Astrocyte (in vitro differentiated cells and primary cell): ENCODE measurements at regions not wholly inside any gene's neighbourhood (a gene's known extent, or its start where the extent isn't known, plus 50 kb on each side); places are given as distances from the start of the nearest gene placed in this dataset.

Experiments used
- DNase-seq: peaks from one replicate; pipeline ENCODE4 v3.0.0-alpha.2; 2010; ENCODE audit warnings: low read depth
- FAIRE-seq: peaks from 2 replicates; lab custom pipeline; 2011; peaks lifted over from hg19 to GRCh38; lab: Jason Lieb, UNC
- H2AFZ ChIP-seq: 2 replicates; pipeline ENCODE4 v1.6.0; 2012; ENCODE audit warnings: low read depth, low read length, inconsistent platforms
- H3K27ac ChIP-seq: 2 replicates; pipeline ENCODE4 v1.5.1; 2011; ENCODE audit warnings: low read depth, low read length, inconsistent platforms
- H3K27me3 ChIP-seq: 2 replicates; pipeline ENCODE4 v1.6.0; 2011; ENCODE audit warnings: low read length, inconsistent platforms; ENCODE audit not compliant: insufficient read depth
- H3K36me3 ChIP-seq: 2 replicates; pipeline ENCODE4 v1.5.1; 2011; ENCODE audit warnings: low read length, inconsistent platforms; ENCODE audit not compliant: insufficient read depth
- H3K4me1 ChIP-seq: 2 replicates; pipeline ENCODE4 v1.5.1; 2011; ENCODE audit warnings: low read length, inconsistent platforms; ENCODE audit not compliant: insufficient read depth
- H3K4me2 ChIP-seq: 2 replicates; pipeline ENCODE4 v1.6.0; 2012; ENCODE audit warnings: low read length, inconsistent platforms
- H3K4me3 ChIP-seq: 2 replicates; pipeline ENCODE4 v1.5.1; 2011; ENCODE audit warnings: low read depth, mild to moderate bottlenecking, low read length, inconsistent platforms; ENCODE audit not compliant: insufficient read depth
- H3K79me2 ChIP-seq: 2 replicates; pipeline ENCODE4 v1.6.0; 2012; ENCODE audit warnings: mild to moderate bottlenecking, low read length, inconsistent platforms; ENCODE audit not compliant: insufficient read depth
- H3K9ac ChIP-seq: 2 replicates; pipeline ENCODE4 v1.6.0; 2012; ENCODE audit warnings: mild to moderate bottlenecking, low read length, inconsistent platforms
- H3K9me3 ChIP-seq: 2 replicates; pipeline ENCODE4 v1.5.1; 2012; ENCODE audit warnings: low read depth, mild to moderate bottlenecking, low read length, inconsistent platforms; ENCODE audit not compliant: insufficient read depth
- H4K20me1 ChIP-seq: 2 replicates; pipeline ENCODE4 v1.6.0; 2012; ENCODE audit warnings: low read length, inconsistent platforms; ENCODE audit not compliant: insufficient read depth
- H3K27ac Mint-ChIP-seq: one replicate; pipeline ENCODE4 v1.8.0; 2021; ENCODE audit warnings: mild to moderate bottlenecking, mixed read lengths; ENCODE audit not compliant: unreplicated experiment
- H3K27me3 Mint-ChIP-seq: one replicate; pipeline ENCODE4 v1.8.0; 2021; ENCODE audit warnings: low read depth, mixed read lengths; ENCODE audit not compliant: unreplicated experiment
- H3K36me3 Mint-ChIP-seq: one replicate; pipeline ENCODE4 v1.8.0; 2021; ENCODE audit warnings: low read depth, mixed read lengths; ENCODE audit not compliant: unreplicated experiment
- H3K4me1 Mint-ChIP-seq: one replicate; pipeline ENCODE4 v1.8.0; 2021; ENCODE audit warnings: low read depth, mixed read lengths; ENCODE audit not compliant: unreplicated experiment
- H3K4me3 Mint-ChIP-seq: one replicate; pipeline ENCODE4 v1.8.0; 2021; ENCODE audit warnings: mild to moderate bottlenecking, moderate library complexity, mixed read lengths; ENCODE audit not compliant: unreplicated experiment
- H3K9me3 Mint-ChIP-seq: one replicate; pipeline ENCODE4 v1.8.0; 2021; ENCODE audit warnings: mild to moderate bottlenecking, mixed read lengths; ENCODE audit not compliant: unreplicated experiment
- EZH2 ChIP-seq: IDR thresholded peaks from 2 replicates; pipeline ENCODE4 v1.6.1; 2012; ENCODE audit warnings: mild to moderate bottlenecking, low read length, inconsistent platforms; ENCODE audit not compliant: insufficient read depth
- TF ChIP-seq, protein P1 (sequence below): IDR thresholded peaks from 2 replicates; pipeline ENCODE4 v1.5.1; 2011; ENCODE audit warnings: low read depth, mild to moderate bottlenecking, inconsistent platforms, low read length, moderate library complexity; ENCODE audit not compliant: insufficient read depth

- Histone ChIP-seq H2AFZ (no peak overlapping the region), H3K4me2 (no peak overlapping the region), H3K79me2 (no peaks in the 10 kb centered on the region), H3K4me3 (no peak overlapping the region), H3K36me3 (no peaks in the 10 kb centered on the region), H3K27me3 (peaks cover 27% of the 10 kb centered on the region), H3K9ac (no peak overlapping the region), H4K20me1 (peaks cover 8% of the 10 kb centered on the region), H3K4me1 (peaks cover 24% of the 10 kb centered on the region), H3K9me3 (no peaks in the 10 kb centered on the region), H3K27ac (no peak overlapping the region)
- Mint-ChIP-seq H3K4me3 (no peak overlapping the region), H3K4me1 (peaks cover 16% of the 10 kb centered on the region), H3K27ac (no peak overlapping the region), H3K36me3 (no peaks in the 10 kb centered on the region), H3K27me3 (peaks cover 51% of the 10 kb centered on the region), H3K9me3 (peaks cover 4% of the 10 kb centered on the region)
- TF ChIP-seq EZH2: no peak
- TF ChIP-seq, protein P1, sequence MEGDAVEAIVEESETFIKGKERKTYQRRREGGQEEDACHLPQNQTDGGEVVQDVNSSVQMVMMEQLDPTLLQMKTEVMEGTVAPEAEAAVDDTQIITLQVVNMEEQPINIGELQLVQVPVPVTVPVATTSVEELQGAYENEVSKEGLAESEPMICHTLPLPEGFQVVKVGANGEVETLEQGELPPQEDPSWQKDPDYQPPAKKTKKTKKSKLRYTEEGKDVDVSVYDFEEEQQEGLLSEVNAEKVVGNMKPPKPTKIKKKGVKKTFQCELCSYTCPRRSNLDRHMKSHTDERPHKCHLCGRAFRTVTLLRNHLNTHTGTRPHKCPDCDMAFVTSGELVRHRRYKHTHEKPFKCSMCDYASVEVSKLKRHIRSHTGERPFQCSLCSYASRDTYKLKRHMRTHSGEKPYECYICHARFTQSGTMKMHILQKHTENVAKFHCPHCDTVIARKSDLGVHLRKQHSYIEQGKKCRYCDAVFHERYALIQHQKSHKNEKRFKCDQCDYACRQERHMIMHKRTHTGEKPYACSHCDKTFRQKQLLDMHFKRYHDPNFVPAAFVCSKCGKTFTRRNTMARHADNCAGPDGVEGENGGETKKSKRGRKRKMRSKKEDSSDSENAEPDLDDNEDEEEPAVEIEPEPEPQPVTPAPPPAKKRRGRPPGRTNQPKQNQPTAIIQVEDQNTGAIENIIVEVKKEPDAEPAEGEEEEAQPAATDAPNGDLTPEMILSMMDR: no peak
- FAIRE-seq (no peak), DNase-seq (peak; percentile 52)
Observed at GRCh38 chr7:128161466-128162125, 79.5 kb upstream of the LEP start.

- peaks cover 46% of the 10 kb centered on the region for H3K27me3 Mint-ChIP-seq
- Histone ChIP-seq H3K9ac (no peak overlapping the region), H2AFZ (no peak overlapping the region), H3K4me1 (peaks cover 32% of the 10 kb centered on the region), H3K79me2 (no peaks in the 10 kb centered on the region), H3K27me3 (peaks cover 33% of the 10 kb centered on the region), H3K36me3 (no peaks in the 10 kb centered on the region), H3K9me3 (no peaks in the 10 kb centered on the region), H3K4me3 (no peak overlapping the region), H3K27ac (no peak overlapping the region), H4K20me1 (peaks cover 8% of the 10 kb centered on the region), H3K4me2 (no peak overlapping the region)
- H3K27ac Mint-ChIP-seq: no peak overlapping the region
- peaks cover 17% of the 10 kb centered on the region for H3K4me1 Mint-ChIP-seq
- TF ChIP-seq EZH2: no peak
- TF ChIP-seq, protein P1: no peak
- no peaks in the 10 kb centered on the region for H3K36me3 Mint-ChIP-seq
- FAIRE-seq (no peak), DNase-seq (no peak)
- H3K4me3 Mint-ChIP-seq: no peak overlapping the region
- peaks cover 4% of the 10 kb centered on the region for H3K9me3 Mint-ChIP-seq
Observed at GRCh38 chr7:128162666-128163065, 78.4 kb upstream of the LEP start.

DNA sequence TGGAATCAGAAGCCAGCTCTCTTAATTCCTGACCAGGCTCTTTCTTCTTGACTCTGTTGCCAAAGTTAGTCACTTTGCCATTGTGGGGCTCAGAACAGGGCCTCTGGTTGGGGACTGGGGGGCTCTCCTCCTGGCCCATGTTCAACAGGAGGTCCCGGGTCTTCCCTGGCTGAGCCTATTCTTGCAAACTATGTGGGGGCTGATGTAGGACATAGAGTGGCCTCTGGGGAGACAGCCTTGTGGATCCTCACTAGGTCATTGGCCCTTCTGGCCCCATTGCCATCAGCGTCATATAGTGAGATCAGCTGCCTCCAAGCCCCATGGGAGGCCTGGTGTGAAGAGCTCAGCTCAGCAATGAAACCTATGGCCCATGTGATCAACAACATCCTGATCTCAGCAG, 77.6 kb upstream of the LEP start:
- Histone ChIP-seq H3K4me1 (peaks cover 32% of the 10 kb centered on the region), H3K27ac (no peak overlapping the region), H3K4me3 (no peak overlapping the region), H3K4me2 (peak overlapping the region; percentile 79), H3K9me3 (peaks cover 4% of the 10 kb centered on the region), H2AFZ (no peak overlapping the region), H3K36me3 (no peaks in the 10 kb centered on the region), H3K27me3 (peaks cover 38% of the 10 kb centered on the region), H3K79me2 (no peaks in the 10 kb centered on the region), H4K20me1 (peaks cover 8% of the 10 kb centered on the region), H3K9ac (no peak overlapping the region)
- Mint-ChIP-seq H3K36me3 (no peaks in the 10 kb centered on the region), H3K27ac (no peak overlapping the region), H3K4me3 (no peak overlapping the region), H3K9me3 (peaks cover 4% of the 10 kb centered on the region), H3K4me1 (peaks cover 17% of the 10 kb centered on the region), H3K27me3 (peaks cover 42% of the 10 kb centered on the region)
- DNase-seq: no peak
- no peak for FAIRE-seq
- no peak for TF ChIP-seq EZH2
